Sciatic nerve (tissue), 2 donors: ENCODE measurements at regions not wholly inside any gene's neighbourhood (a gene's known extent, or its start where the extent isn't known, plus 50 kb on each side); places are given as distances from the start of the nearest gene placed in this dataset.

ENCODE experiments used
- ATAC-seq: fragments of 200-7000 bp; cut with Tn5 transposase; one replicate; pipeline ENCODE4 v1.9.1; 2020; ENCODE audit warnings: mild to moderate bottlenecking, moderate library complexity
- DNase-seq: peaks from one replicate; pipeline ENCODE4 v3.0.0-alpha.2; 2020; ENCODE audit warnings: low spot score
- intact Hi-C: fragments of 100-400 bp; cut with DNase I; formaldehyde crosslinking; loops from one replicate; pipeline ENCODE4 v1.14.2; 2022
- donor health status: DM: no; HTN: no; CAD: no.
- donor health status: DM: no; HTN: no; CAD: no.

- ATAC-seq (no peak), DNase-seq (no peak)
- intact Hi-C loops: no loop called here
Measured at GRCh38 chr12:60980558-60980957, 1279.6 kb upstream of the USP15 start.

GRCh38 chr12:60981473-60981872 lies 1278.7 kb upstream of the USP15 start:
- no peak for ATAC-seq
- intact Hi-C loops: no loop called here

GRCh38 chr12:60992087-60992486 lies 1268.1 kb upstream of the USP15 start:
- intact Hi-C loops: no loop called here
- DNase-seq: no peak
- no peak for ATAC-seq

More at GRCh38 chr12:60981473-60981872, 1278.7 kb upstream of the USP15 start:
- DNase-seq: no peak

GRCh38 chr12:60995256-60995825 lies 1264.9 kb upstream of the USP15 start:
- DNase-seq: no peak
- ATAC-seq: no peak
- intact Hi-C loops: no loop called here

GRCh38 chr12:60997869-60998378 lies 1262.3 kb upstream of the USP15 start:
- no peak for ATAC-seq
- intact Hi-C loops: no loop called here
- no peak for DNase-seq

GRCh38 chr12:61009192-61009591 lies 1251.0 kb upstream of the USP15 start:
- DNase-seq: no peak
- ATAC-seq: no peak
- intact Hi-C loops: no loop called here

GRCh38 chr12:61011767-61012423 lies 1248.3 kb upstream of the USP15 start:
- ATAC-seq (no peak), DNase-seq (no peak)
- intact Hi-C loops: no loop called here

- DNase-seq: no peak
- intact Hi-C loops: no loop called here
- ATAC-seq: no peak
Measured at GRCh38 chr12:61018571-61018970, 1241.6 kb upstream of the USP15 start.

- DNase-seq: no peak
- intact Hi-C loops: no loop called here
Measured at GRCh38 chr12:61023231-61023630, 1237.0 kb upstream of the USP15 start.

GRCh38 chr12:61029516-61029915 lies 1230.7 kb upstream of the USP15 start:
- intact Hi-C loops: no loop called here
- ATAC-seq (no peak), DNase-seq (no peak)

More at GRCh38 chr12:61023231-61023630, 1237.0 kb upstream of the USP15 start:
- ATAC-seq: no peak

- ATAC-seq (no peak), DNase-seq (no peak)
- intact Hi-C loops: no loop called here
Measured at GRCh38 chr12:61037792-61038191, 1222.4 kb upstream of the USP15 start.

GRCh38 chr12:61043838-61044237 lies 1216.4 kb upstream of the USP15 start:
- DNase-seq (no peak), ATAC-seq (no peak)
- intact Hi-C loops: no loop called here

GRCh38 chr12:61044766-61045165 lies 1215.4 kb upstream of the USP15 start:
- intact Hi-C loops: no loop called here
- DNase-seq: no peak
- ATAC-seq: no peak

GRCh38 chr12:61070640-61071414 lies 1189.4 kb upstream of the USP15 start:
- ATAC-seq (no peak), DNase-seq (no peak)

GRCh38 chr12:61072717-61073116 lies 1187.5 kb upstream of the USP15 start:
- intact Hi-C loops: no loop called here
- no peak for DNase-seq
- no peak for ATAC-seq

More at GRCh38 chr12:61070640-61071414, 1189.4 kb upstream of the USP15 start:
- intact Hi-C loops: no loop called here

- DNase-seq (no peak), ATAC-seq (no peak)
- intact Hi-C loops: no loop called here
Measured at GRCh38 chr12:61095111-61095510, 1165.1 kb upstream of the USP15 start.

GRCh38 chr12:61098031-61098580 lies 1162.1 kb upstream of the USP15 start:
- intact Hi-C loops: no loop called here
- no peak for DNase-seq
- no peak for ATAC-seq

- intact Hi-C loops: no loop called here
- no peak for DNase-seq
- no peak for ATAC-seq
Measured at GRCh38 chr12:61107118-61107517, 1153.1 kb upstream of the USP15 start.

GRCh38 chr12:61111218-61111617 lies 1149.0 kb upstream of the USP15 start:
- DNase-seq (no peak), ATAC-seq (no peak)
- intact Hi-C loops: no loop called here
